ENCODE measurements at regions not wholly inside any gene's neighbourhood (a gene's known extent, or its start where the extent isn't known, plus 50 kb on each side); places are given as distances from the start of the nearest gene placed in this dataset.

DNA sequence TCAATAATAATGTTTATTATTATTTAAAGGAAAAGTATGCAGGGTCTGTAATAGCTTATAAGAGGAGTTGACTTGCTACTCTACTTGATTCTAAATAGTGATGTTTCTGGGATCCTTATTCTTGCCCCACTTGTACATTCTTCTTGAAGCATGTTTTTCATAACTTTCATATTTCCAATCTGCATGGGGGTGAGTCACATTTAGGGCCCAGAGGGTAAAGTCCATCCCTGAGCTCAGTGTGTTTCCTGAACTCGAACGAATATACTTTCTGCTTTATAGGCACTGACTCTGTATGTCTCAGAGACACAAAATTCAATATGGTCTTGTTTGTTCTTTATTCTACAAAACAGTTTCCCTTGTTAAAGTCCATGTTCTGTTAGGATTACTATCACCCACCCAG, 61.0 kb upstream of the SMIM30 start (continued):
- TF ChIP-seq, protein P1, sequence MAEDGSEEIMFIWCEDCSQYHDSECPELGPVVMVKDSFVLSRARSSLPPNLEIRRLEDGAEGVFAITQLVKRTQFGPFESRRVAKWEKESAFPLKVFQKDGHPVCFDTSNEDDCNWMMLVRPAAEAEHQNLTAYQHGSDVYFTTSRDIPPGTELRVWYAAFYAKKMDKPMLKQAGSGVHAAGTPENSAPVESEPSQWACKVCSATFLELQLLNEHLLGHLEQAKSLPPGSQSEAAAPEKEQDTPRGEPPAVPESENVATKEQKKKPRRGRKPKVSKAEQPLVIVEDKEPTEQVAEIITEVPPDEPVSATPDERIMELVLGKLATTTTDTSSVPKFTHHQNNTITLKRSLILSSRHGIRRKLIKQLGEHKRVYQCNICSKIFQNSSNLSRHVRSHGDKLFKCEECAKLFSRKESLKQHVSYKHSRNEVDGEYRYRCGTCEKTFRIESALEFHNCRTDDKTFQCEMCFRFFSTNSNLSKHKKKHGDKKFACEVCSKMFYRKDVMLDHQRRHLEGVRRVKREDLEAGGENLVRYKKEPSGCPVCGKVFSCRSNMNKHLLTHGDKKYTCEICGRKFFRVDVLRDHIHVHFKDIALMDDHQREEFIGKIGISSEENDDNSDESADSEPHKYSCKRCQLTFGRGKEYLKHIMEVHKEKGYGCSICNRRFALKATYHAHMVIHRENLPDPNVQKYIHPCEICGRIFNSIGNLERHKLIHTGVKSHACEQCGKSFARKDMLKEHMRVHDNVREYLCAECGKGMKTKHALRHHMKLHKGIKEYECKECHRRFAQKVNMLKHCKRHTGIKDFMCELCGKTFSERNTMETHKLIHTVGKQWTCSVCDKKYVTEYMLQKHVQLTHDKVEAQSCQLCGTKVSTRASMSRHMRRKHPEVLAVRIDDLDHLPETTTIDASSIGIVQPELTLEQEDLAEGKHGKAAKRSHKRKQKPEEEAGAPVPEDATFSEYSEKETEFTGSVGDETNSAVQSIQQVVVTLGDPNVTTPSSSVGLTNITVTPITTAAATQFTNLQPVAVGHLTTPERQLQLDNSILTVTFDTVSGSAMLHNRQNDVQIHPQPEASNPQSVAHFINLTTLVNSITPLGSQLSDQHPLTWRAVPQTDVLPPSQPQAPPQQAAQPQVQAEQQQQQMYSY (CRISPR knock-in tag; IDR thresholded peaks at IDR 0.05) = no peak
- TF ChIP-seq ZNF121 (CRISPR knock-in tag; IDR thresholded peaks at IDR 0.05) (no peak), JAZF1 (CRISPR knock-in tag; IDR thresholded peaks at IDR 0.05) (no peak), ZNF263 (CRISPR knock-in tag; IDR thresholded peaks at IDR 0.05; ENCODE audit: low read depth) (no peak), NFE2L1 (CRISPR knock-in tag; IDR thresholded peaks at IDR 0.05) (no peak)
- TF ChIP-seq, protein P2, sequence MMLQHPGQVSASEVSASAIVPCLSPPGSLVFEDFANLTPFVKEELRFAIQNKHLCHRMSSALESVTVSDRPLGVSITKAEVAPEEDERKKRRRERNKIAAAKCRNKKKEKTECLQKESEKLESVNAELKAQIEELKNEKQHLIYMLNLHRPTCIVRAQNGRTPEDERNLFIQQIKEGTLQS (CRISPR knock-in tag; conservative IDR thresholded peaks at IDR 0.05) = no peak

DNA sequence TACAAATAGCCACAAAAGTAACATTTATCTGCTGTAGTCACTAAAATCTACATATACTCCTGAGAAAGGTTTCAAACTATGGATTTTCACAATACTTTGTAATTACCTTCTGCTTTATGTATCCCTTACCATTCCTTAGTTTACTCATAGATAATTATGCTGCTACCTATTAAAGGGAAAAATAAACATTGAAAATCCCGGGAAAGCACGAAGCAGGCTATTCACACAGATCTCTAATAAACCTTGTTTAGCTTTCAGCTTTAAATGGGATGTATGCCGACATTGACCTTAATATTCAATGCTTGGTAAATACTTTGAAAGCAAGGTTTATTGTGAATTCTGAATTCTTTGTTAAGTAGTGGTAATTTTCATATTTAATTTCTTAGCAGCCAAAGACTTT, 58.5 kb upstream of the SMIM30 start:
- H3K4me3 Mint-ChIP-seq = no peak overlapping the region
- peaks cover 2% of the 10 kb centered on the region; the same call in 1 of the 2 replicates for H3K27me3 Mint-ChIP-seq (ENCODE audit: low read depth)
- H3K36me3 Mint-ChIP-seq = no peaks in the 10 kb centered on the region
- H3K9me3 Mint-ChIP-seq = 0 out of 2 replicates have a peak, but pooled peaks cover 3% of the 10 kb centered on the region
- no peak overlapping the region for H3K27ac Mint-ChIP-seq
- no peak for DNase-seq (ENCODE audit: low spot score)
- CTCF ChIA-PET = no interaction called here
- H3K4me1 Mint-ChIP-seq = no peaks in the 10 kb centered on the region
- POLR2A ChIA-PET = no interaction called here
- ATAC-seq = no peak
- TF ChIP-seq ZNF671 (CRISPR knock-in tag; IDR thresholded peaks at IDR 0.05) = no peak
- no peak for TF ChIP-seq JUN (CRISPR knock-in tag; IDR thresholded peaks at IDR 0.05)
- no peak for TF ChIP-seq SOX15 (CRISPR knock-in tag; IDR thresholded peaks at IDR 0.05)
- TF ChIP-seq, protein P3, sequence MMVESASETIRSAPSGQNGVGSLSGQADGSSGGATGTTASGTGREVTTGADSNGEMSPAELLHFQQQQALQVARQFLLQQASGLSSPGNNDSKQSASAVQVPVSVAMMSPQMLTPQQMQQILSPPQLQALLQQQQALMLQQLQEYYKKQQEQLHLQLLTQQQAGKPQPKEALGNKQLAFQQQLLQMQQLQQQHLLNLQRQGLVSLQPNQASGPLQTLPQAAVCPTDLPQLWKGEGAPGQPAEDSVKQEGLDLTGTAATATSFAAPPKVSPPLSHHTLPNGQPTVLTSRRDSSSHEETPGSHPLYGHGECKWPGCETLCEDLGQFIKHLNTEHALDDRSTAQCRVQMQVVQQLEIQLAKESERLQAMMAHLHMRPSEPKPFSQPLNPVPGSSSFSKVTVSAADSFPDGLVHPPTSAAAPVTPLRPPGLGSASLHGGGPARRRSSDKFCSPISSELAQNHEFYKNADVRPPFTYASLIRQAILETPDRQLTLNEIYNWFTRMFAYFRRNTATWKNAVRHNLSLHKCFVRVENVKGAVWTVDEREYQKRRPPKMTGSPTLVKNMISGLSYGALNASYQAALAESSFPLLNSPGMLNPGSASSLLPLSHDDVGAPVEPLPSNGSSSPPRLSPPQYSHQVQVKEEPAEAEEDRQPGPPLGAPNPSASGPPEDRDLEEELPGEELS (CRISPR knock-in tag; IDR thresholded peaks at IDR 0.05) = no peak
- TF ChIP-seq, protein P4, sequence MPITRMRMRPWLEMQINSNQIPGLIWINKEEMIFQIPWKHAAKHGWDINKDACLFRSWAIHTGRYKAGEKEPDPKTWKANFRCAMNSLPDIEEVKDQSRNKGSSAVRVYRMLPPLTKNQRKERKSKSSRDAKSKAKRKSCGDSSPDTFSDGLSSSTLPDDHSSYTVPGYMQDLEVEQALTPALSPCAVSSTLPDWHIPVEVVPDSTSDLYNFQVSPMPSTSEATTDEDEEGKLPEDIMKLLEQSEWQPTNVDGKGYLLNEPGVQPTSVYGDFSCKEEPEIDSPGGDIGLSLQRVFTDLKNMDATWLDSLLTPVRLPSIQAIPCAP (CRISPR knock-in tag; IDR thresholded peaks at IDR 0.05) = no peak
- TF ChIP-seq, protein P5, sequence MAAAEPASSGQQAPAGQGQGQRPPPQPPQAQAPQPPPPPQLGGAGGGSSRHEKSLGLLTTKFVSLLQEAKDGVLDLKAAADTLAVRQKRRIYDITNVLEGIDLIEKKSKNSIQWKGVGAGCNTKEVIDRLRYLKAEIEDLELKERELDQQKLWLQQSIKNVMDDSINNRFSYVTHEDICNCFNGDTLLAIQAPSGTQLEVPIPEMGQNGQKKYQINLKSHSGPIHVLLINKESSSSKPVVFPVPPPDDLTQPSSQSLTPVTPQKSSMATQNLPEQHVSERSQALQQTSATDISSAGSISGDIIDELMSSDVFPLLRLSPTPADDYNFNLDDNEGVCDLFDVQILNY (CRISPR knock-in tag; IDR thresholded peaks at IDR 0.05) = no peak
- TF ChIP-seq ELF4 (CRISPR knock-in tag; IDR thresholded peaks at IDR 0.05; ENCODE audit: low read depth) = no peak
- no peak for TF ChIP-seq MYBL2 (CRISPR knock-in tag; IDR thresholded peaks at IDR 0.05)
- TF ChIP-seq CREB1 (CRISPR knock-in tag; IDR thresholded peaks at IDR 0.05) = no peak
- TF ChIP-seq, protein P2 (CRISPR knock-in tag; conservative IDR thresholded peaks at IDR 0.05) = no peak
- TF ChIP-seq, protein P1 (CRISPR knock-in tag; IDR thresholded peaks at IDR 0.05) = no peak
- TF ChIP-seq, protein P6, sequence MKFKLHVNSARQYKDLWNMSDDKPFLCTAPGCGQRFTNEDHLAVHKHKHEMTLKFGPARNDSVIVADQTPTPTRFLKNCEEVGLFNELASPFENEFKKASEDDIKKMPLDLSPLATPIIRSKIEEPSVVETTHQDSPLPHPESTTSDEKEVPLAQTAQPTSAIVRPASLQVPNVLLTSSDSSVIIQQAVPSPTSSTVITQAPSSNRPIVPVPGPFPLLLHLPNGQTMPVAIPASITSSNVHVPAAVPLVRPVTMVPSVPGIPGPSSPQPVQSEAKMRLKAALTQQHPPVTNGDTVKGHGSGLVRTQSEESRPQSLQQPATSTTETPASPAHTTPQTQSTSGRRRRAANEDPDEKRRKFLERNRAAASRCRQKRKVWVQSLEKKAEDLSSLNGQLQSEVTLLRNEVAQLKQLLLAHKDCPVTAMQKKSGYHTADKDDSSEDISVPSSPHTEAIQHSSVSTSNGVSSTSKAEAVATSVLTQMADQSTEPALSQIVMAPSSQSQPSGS (CRISPR knock-in tag; IDR thresholded peaks at IDR 0.05; ENCODE audit: borderline replicate concordance, low read depth) = no peak
- TF ChIP-seq, protein P7, sequence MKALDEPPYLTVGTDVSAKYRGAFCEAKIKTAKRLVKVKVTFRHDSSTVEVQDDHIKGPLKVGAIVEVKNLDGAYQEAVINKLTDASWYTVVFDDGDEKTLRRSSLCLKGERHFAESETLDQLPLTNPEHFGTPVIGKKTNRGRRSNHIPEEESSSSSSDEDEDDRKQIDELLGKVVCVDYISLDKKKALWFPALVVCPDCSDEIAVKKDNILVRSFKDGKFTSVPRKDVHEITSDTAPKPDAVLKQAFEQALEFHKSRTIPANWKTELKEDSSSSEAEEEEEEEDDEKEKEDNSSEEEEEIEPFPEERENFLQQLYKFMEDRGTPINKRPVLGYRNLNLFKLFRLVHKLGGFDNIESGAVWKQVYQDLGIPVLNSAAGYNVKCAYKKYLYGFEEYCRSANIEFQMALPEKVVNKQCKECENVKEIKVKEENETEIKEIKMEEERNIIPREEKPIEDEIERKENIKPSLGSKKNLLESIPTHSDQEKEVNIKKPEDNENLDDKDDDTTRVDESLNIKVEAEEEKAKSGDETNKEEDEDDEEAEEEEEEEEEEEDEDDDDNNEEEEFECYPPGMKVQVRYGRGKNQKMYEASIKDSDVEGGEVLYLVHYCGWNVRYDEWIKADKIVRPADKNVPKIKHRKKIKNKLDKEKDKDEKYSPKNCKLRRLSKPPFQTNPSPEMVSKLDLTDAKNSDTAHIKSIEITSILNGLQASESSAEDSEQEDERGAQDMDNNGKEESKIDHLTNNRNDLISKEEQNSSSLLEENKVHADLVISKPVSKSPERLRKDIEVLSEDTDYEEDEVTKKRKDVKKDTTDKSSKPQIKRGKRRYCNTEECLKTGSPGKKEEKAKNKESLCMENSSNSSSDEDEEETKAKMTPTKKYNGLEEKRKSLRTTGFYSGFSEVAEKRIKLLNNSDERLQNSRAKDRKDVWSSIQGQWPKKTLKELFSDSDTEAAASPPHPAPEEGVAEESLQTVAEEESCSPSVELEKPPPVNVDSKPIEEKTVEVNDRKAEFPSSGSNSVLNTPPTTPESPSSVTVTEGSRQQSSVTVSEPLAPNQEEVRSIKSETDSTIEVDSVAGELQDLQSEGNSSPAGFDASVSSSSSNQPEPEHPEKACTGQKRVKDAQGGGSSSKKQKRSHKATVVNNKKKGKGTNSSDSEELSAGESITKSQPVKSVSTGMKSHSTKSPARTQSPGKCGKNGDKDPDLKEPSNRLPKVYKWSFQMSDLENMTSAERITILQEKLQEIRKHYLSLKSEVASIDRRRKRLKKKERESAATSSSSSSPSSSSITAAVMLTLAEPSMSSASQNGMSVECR (CRISPR knock-in tag; IDR thresholded peaks at IDR 0.05; ENCODE audit: borderline replicate concordance) = no peak

All from WTC11 (cell line).